ENCODE measurements at regions not wholly inside any gene's neighbourhood (a gene's known extent, or its start where the extent isn't known, plus 50 kb on each side); places are given as distances from the start of the nearest gene placed in this dataset.

GRCh38 chr4:166318810-166319525, 445.9 kb downstream of the TLL1 start:
- no peak for TF ChIP-seq CTCF (conservative IDR thresholded peaks at IDR 0.05; ENCODE audit: low read depth, low read length)
- TF ChIP-seq EZH2 (IDR thresholded peaks at IDR 0.05; ENCODE audit: borderline replicate concordance, low read depth, low read length, poor library complexity, severe bottlenecking), result no peak
